Transverse colon (tissue), 3 donors: ENCODE measurements at regions not wholly inside any gene's neighbourhood (a gene's known extent, or its start where the extent isn't known, plus 50 kb on each side); places are given as distances from the start of the nearest gene placed in this dataset.
"Not testable (repeated sequence)": the region's sequence is repeated elsewhere in the genome, so short reads cannot be mapped to it uniquely, and the experiment has no call there.

Experiments used
- CTCF ChIP-seq, 5 experiments: fragments of 200-600 bp in 3 of 5; fragments of 450-650 bp in 2 of 5; sonication (generic) in 3 of 5; IDR thresholded peaks; 1 replicate in 2 of 5; 2 replicates in 3 of 5; pipeline ENCODE4 v1.5.1; 2016 to 2017; ENCODE audit warnings: antibody characterized with exemption in 5 of 5, inconsistent platforms in 3 of 5, mild to moderate bottlenecking in 2 of 5, moderate library complexity in 1 of 5
- EP300 ChIP-seq: sonication (generic); formaldehyde crosslinking; IDR thresholded peaks from one replicate; pipeline ENCODE4 v1.6.1; 2017; ENCODE audit warnings: antibody characterized with exemption, low read depth
- POLR2A ChIP-seq: fragments of 450-650 bp; IDR thresholded peaks from one replicate; pipeline ENCODE4 v1.6.1; 2016; ENCODE audit warnings: antibody characterized with exemption, mild to moderate bottlenecking, moderate library complexity

GRCh38 chrX:3519384-3519783 is 172.9 kb upstream of the MXRA5 start:
- not testable (repeated sequence) for TF ChIP-seq POLR2A; CTCF (IDR thresholded peaks at IDR 0.05); EP300
